RPMI8226 (cell line): ENCODE measurements at regions not wholly inside any gene's neighbourhood (a gene's known extent, or its start where the extent isn't known, plus 50 kb on each side); places are given as distances from the start of the nearest gene placed in this dataset.
A peak's percentile ranks its signal among the peaks of the same experiment; 100 is the strongest.

Experiments used
- DNase-seq: peaks from one replicate; pipeline ENCODE4 v3.0.0-alpha.2; 2015

DNA sequence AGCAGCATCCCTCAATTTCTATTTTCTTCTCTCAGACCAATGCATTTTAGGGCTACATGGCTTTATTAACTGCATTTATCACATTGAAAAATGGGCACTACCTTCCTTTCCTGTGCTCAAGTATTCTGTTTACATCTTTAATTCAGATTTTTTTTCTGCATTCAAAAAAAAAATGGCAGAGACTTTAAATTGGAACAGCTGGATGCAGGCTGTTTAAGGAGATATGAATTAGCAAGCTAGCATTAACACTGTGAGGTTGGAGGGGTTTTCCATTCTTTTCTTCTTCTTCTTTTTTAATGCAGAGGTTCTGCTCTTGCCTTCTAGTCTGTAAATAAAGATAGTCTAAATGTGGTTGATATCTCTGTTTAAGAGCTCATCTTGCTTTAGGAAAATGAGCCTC is 242.9 kb upstream of the RBFOX1 start:
- DNase-seq = no peak

DNA sequence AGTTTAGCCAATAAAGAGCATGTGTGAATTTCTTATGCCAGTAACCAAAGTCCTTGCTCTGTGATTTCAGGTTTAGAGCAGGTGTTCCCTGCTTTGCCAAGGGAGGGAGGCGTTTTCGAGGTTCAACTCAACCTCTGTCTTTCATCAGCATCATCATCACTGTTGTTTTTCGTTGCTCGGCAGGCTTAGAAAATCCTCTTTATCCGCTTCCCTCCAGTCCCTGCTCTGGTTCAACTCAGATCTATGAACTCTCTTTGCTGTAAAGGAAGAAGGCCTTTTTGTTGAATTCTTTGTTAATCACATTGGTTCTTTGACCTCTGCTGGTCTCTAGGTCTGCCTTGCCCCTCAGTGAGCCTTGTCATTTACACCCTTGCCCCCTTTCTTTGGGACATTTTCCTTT is 243.9 kb upstream of the RBFOX1 start:
- DNase-seq = no peak

GRCh38 chr16:7086822-7087616 is 245.6 kb upstream of the RBFOX1 start:
- peak; percentile 39 for DNase-seq

- DNase-seq = no peak
Measured at GRCh38 chr16:7085776-7086175, 246.9 kb upstream of the RBFOX1 start.

DNA sequence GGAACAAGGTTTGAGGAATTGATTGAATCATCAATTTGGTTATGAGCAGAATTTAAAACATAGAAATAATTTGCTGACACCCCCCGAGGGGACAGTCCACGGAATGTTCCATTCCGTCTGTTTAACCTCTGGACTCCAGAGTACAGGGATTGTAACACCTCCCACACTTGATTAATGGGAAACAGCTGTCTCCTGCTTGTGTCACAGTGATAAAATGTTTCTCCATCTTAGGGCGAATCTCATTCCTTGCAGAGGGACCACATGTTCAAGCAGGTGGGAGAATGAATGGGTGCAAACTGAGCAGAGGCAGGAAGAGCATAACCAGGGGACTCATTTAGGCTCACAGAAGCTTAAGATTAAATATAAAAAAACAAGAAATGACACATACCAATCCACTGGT is 249.5 kb upstream of the RBFOX1 start:
- DNase-seq = no peak

- no peak for DNase-seq
Measured at GRCh38 chr16:7077636-7078035, 255.0 kb upstream of the RBFOX1 start.

GRCh38 chr16:7074715-7075114 is 257.9 kb upstream of the RBFOX1 start:
- no peak for DNase-seq

- DNase-seq = no peak
Measured at GRCh38 chr16:7057458-7057857, 275.2 kb upstream of the RBFOX1 start.

- no peak for DNase-seq
Measured at GRCh38 chr16:7055443-7055842, 277.2 kb upstream of the RBFOX1 start.

DNA sequence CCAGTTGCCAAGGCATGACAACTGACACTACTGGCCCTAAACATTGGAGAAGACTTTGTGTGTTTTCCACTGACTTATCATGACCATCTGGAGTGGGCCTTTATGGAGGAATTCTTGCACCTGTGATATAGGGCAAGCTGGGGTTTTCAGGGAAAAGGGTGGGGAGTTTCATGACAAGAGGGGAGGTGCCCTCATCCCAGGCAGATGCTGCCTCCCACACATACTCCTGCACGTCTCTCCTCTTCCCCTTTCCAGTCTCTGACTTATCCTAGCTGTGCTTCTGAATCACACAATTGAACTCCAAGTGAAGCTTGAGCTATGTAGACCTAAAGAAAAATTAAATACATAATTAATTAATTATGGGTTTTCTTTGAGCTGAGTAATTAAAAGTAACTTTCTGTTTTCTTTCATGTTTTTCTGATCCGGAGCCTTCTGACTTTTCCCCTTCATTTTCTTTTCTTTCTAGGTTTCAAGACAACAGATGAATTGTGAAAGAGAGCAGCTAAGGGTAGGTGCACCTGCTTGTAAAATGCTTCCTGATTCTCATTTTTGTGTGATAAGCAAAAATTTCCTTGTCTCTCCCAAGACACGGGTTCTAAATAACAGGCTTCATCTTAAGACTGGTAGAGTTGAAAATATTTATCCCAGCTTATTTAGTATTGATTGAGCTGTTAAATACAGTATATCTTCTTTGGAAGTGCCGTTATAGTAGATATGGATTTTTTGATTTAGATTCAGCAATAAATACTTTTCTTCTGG is 280.9 kb upstream of the RBFOX1 start:
- DNase-seq = no peak

GRCh38 chr16:7044331-7044730 is 288.3 kb upstream of the RBFOX1 start:
- no peak for DNase-seq

DNA sequence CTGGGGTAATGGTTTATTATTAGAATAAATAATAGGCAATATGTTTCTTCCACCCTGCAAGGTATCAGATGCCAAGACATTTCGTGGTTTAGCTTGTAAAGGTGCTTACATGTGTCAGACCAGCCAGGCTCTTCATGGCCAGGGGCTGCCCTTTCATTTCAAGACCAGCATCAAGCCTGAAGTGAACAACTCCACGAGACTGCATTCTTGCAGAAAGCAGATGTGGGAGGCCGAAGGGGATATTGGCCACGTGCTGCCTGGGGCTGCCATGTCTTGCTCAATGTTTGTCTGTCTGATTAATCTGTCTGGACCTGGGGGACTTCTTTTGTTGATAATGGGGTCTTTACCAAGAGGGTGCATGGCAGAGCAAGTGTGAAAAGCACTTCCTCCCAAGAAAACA is 294.2 kb upstream of the RBFOX1 start:
- no peak for DNase-seq

- no peak for DNase-seq
Measured at GRCh38 chr16:7037495-7037894, 295.1 kb upstream of the RBFOX1 start.

DNA sequence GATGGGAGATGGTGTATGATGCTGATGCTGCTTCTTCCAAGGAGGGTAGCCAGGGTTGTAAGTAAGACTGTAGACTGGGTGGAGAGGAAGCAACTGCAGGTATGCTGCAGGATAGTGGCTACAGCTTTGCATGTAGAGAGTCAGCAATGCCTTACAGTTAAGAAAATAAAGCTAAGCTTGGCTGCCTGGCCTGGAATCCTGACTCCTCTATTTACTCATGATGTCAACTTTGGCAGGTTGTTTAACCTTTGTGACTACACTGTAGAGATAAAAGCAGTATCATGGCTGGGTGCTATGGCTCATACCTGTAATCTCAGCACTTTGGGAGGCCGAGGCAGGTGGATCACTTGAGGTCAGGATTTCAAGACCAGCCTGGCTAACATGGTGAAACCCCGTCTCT is 301.6 kb upstream of the RBFOX1 start:
- no peak for DNase-seq

DNA sequence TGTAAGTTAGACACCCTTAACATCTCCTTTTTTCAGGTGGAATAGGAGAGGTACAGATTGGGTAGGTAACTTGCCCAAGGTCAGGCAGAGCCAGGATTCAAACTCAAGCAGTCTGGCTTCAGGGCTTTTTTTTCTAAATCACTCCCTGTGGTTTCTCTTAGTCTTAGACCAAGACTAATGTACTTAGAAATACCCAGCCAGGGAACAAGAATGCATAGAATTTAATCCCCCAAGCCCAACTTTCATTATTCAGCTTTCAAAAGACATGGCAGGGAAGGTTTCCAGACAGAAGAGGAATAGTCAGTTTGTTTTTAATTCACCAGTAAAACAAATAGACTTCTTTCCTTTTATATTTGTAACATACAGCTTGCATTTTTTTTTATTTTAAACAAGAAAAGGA is 305.2 kb upstream of the RBFOX1 start:
- DNase-seq = no peak

GRCh38 chr16:7026639-7027038 is 306.0 kb upstream of the RBFOX1 start:
- DNase-seq = no peak

GRCh38 chr16:7025616-7026190 is 306.9 kb upstream of the RBFOX1 start:
- peak; percentile 75 for DNase-seq

GRCh38 chr16:7021653-7022275 is 310.9 kb upstream of the RBFOX1 start:
- DNase-seq = no peak

DNA sequence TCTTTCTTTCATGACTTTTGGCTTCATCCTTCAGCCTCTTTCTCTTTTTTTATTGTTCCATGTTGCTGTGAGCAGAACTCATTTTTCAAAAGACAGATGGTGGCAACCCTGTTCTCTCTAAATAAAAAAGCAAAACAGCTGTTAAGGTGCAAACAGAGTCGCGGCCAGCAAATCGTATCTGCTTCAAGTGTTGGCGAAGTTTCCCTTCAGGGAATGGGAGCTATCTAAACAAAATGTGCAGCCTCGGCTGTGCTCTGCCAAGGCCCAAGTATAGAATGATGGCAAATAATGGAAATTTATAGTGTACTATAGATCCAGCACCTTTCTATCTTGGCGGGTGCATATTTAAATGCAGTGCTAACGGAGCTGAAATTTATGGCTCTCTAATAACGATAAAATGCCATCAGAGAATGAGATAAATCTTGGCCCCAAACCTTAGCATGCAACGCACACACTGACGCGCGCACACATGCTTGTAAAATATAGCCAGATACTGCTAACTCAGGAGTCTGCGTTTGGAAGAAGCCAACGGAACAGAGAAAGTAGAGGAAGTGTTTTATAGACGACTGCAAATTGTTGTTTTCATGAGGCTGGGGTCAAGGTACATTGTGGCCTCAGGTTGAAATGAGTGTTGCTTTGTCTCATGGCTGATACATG is 315.5 kb upstream of the RBFOX1 start:
- DNase-seq = no peak

GRCh38 chr16:7014756-7015155 is 317.9 kb upstream of the RBFOX1 start:
- DNase-seq = no peak

DNA sequence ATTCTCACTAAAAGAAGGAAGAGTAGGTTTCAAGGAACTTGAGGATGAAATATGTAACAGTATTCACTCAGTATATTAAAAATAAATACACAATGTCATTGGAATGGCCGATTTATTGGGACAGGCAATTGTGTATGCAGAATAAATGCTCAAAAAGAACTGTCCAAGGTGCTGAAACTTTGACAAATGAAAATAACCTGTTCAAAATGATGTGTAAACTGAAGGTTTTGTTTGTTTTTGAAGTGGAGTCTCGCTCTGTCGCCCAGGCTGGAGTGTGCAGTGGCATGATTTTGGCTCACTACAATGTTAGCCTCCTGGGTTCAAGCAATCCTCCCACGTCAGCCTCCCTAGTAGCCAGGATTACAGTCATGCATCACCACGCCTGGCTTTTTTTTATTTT is 318.7 kb upstream of the RBFOX1 start:
- peak; percentile 63 for DNase-seq

DNA sequence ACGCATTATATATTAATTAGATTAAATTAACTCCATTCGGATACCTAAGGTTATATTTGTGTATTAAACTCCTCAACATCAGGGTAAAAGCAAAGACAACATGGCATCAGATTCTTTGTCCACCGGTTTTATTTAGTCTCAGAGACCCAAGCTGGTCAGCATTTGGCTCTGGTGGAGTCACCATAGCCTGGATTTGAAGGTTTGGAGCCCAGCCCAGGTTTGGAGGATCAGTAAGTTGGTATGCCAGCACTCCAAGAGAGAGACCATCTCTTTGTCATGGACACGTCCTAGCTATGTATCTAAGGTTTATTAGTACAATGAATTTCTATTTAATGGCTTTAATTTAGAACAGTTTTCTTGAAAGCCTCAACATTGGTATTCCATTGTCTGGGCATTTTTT is 328.4 kb upstream of the RBFOX1 start:
- no peak for DNase-seq

DNA sequence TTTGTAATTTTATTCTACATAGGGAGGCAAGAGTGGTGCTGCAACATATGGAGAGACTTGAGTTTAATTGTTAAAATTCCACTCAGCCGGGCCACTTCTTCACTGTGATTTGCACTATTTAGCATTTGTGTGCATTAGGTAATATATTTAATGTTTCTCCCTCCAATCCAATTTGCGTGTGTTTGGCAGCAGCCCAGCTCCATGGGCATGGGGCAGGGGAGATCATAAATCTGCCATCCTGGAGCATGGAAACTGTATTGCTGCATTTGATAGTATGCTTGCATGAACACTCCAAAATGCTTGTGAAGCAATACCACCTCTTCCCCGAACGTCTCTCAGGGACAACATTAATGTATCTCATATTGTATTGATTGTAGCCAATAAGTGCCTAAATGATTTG is 339.1 kb upstream of the RBFOX1 start:
- no peak for DNase-seq
